GM19023 (cell line): ENCODE measurements at regions not wholly inside any gene's neighbourhood (a gene's known extent, or its start where the extent isn't known, plus 50 kb on each side); places are given as distances from the start of the nearest gene placed in this dataset.
"Not testable (repeated sequence)": the region's sequence is repeated elsewhere in the genome, so short reads cannot be mapped to it uniquely, and the experiment has no call there.

ENCODE experiments used
- ATAC-seq: cut with Tn5 transposase; IDR thresholded peaks from one replicate; pipeline ENCODE4 v1.9.1; 2021; ENCODE audit warnings: mild to moderate bottlenecking, moderate library complexity; ENCODE audit not compliant: unreplicated experiment

DNA sequence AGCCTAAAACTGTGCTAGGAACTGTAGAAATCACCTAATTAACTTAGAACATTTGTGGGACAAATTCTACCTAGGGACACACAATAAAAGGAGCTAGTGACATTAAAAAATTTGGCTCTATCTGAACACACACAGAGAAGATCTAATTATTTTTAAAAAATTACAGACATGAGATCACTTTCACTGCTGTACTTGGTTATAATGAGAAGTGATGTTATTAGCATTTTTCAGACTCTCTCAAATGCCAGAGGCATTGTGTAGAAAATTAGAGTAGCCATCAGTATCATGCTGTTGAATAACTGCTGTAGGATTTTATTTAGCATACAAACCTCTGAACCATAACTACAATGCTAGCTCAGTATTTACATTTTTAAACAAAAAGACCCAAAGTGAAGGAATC is 109.1 kb upstream of the ANK2 start:
- ATAC-seq: no peak

DNA sequence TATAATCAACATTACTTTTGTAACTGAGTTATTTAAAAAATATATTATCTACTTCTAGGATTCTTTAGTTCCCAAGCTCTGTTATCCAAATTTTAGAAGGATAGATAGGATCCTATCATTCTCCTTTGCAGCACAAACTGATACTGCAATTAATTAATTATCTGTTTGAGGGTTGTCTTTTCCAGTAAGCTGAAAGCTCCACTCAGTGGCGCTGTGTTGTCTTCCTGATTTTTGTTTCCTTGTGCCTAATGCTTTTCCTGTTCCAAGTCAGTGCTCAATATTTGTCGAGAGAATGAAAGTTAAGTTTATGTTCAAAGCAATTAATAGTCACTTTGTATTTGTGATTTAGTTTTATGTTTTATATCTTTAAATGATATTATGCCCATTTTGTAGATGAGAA is 107.4 kb upstream of the ANK2 start:
- ATAC-seq: no peak

DNA sequence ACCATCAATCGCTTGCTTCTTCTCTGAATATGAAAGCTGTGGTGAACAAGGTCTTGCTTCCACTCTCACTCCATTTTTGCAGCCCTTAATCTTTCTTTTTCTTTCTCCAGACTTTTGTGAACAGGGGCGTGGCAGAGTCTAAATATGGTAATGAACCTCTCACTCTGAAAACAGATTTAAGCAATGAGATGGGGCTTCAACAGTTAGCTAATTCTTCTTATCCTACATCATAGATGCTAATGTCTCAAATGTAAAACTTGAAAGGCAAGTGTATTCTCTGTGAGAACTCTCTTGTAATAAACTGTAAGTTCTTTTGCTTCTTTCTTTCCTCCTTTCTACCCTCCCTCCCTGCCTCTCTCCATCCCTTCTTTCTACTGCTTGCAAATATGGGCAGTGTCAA is 106.5 kb upstream of the ANK2 start:
- ATAC-seq: no peak

DNA sequence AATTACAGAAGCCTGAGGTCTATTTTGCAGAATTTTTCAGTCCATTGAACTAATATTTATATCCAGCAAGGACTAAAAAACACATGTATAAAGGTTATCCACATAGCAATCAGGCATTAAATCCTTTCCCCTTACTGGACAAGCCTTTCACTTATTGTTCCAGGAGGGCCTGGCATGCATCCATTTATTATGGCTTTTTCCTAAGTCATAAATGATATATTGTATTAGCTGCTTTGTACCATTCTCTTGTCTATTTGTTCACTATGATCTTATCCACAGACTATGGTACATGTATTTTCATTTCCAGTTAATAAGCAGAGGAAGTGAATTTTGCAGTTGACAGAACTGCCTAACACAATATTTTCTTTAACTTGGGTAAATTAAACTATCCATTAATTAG is 105.4 kb upstream of the ANK2 start:
- no peak for ATAC-seq

DNA sequence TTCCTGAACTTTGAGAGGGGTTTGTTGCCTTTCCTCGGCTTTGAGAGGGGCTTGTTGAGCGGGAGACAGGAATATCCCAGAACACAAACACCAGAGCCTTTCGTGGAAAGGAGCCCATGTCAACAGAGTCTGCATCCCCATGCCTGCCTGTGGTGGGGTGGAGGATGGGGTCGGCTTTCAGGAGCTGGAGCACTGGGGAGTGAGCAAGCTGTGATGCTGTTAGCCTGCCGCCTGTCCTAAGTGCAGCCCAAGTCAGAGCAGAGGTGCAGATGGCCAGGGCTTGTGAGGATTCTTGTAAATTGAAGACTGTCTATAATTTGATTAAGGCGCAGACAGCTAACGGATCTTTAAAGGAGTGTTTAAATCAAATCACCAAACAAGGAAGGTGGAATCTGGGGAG is 103.3 kb upstream of the ANK2 start:
- no peak for ATAC-seq

DNA sequence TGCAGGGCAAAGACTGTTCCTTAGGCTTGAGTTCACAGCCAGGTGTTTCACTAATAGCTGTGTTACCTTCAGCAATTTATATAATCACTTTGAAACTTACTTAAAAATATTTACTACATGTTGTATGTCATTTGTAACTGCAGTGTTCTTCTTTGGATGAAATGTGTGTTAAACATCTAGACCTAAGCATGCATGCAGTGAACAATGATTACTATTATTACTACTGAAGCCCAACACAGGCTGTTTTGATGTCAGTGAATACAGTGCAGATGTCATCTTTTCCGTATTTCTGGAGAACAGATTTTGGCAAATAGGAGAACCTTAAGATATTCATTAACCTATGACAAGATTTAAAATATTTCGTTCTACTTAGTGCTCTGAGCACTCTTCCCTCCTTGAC is 101.8 kb upstream of the ANK2 start:
- ATAC-seq: no peak

DNA sequence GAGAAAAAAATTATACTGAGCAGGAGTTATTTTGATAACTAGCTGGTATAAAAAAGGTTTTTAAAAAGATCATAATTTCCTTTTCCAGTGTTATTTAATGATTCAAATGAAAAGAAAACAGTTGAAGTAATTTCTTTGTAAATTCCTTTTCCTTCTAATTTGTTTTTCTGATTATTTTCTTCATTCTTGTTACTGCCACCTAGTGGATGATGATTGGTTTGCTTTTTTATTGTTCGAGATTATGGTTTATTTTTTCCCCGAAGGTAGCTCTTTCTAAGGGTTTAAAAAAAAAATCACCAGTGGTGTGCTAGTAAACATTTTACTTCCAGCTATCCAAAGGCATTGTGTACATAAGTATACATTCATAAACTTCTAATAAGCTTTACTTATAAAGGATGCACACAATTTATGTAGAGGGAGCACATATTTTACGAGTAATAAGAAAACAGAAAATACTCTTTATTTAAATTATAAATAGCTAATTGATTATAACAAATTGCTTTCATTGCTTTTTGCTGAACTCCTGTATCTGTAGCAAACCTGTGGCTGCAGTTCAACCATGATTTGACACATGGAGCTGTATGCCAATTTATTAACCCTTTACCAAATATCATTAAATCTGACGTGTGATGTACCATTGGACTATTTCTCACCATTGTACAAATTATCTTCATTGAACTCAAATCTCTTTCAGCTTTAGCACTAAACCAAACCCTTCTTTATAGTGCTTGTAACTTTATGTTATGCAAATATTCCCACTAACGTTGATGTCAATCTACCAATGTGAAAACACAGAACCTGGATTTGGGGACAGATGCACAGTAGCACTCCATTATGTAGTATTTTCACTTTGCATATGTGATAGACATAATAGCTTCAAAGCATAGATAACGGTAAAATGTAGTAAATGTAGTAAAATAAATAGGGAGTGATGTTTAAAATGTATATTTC is 97.8 kb upstream of the ANK2 start:
- no peak for ATAC-seq

DNA sequence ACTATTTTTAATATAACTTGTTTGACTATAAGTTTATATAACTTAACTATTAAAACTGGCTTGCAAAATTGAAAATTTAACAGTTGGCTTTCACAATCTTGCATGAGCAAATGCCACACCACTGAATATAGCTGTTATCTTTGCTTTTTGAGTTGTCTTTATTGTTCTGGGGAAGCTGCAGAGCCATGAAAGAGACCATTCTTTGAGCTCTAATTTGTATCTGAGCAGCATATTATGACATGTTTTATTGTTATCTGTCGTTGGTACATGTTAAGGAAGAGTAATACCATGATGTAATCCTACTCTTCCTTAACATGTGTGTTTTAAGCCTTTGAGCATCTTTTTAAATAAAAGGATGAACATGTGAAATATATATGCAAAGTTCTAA is 97.1 kb upstream of the ANK2 start:
- no peak for ATAC-seq

DNA sequence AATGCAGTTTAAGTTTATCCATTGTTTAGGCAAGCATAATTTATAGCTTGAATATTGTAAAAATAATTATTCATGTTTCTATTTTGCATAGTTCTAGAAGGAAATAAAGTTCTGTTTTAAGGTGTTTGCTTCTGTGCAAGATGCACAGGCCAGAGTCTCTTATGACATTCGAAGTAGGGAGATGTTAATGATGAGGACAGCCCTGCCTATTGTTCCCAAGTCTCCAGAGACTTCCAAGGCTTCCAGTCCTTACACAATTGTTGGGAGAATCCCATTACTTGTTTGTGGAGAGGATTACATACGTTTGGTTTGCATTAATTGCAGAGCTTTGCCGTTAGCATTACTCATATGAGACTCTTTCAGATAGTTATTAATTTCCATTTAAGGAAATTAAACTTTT is 96.2 kb upstream of the ANK2 start:
- ATAC-seq: no peak

DNA sequence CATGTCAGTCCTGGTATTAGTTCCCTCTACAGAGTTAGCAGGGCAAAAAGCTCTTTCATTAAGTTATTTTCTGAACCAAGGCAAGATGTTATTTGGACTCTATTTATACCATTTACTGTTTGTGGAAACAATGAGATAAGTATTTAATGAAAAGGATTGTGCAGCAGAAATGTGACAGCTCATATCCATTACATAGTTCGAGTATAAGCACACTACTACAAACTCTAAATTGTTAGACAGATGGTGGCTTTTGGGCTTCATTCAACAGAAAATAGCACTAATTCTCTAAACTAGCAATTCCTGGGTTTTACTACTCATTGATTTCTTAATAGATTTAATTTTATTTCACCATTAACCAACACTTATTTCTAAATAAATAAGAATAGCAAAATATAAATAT is 95.2 kb upstream of the ANK2 start:
- ATAC-seq: no peak

DNA sequence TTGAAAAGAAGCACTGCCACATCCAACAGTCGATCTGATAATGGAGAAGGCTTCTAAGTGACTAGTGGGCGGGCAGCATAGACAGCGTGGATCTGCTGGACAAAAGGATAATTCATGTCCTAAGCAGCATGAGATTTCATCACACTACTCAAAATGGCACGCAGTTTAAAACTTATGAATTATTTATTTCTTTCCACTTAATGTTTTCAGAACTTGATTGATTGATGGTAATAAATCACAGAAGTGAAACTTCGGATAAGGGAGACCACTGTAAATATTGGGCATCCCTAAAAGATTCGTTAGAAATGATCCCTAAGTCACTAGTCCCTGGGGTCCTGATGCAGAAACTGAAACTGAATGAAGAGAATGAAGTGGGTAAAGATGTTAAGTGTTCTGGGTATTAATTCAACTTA is 93.0 kb upstream of the ANK2 start:
- no peak for ATAC-seq

DNA sequence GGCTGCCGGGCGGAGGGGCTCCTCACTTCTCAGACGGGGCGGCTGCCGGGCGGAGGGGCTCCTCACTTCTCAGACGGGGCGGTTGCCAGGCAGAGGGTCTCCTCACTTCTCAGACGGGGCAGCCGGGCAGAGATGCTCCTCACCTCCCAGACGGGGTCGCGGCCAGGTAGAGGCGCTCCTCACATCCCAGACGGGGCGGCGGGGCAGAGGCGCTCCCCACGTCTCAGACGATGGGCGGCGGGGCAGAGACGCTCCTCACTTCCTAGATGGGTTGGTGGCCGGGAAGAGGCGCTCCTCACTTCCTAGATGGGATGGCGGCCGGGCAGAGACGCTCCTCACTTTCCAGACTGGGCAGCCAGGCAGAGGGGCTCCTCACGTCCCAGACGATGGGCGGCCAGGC is 91.7 kb upstream of the ANK2 start:
- not testable (repeated sequence) for ATAC-seq

DNA sequence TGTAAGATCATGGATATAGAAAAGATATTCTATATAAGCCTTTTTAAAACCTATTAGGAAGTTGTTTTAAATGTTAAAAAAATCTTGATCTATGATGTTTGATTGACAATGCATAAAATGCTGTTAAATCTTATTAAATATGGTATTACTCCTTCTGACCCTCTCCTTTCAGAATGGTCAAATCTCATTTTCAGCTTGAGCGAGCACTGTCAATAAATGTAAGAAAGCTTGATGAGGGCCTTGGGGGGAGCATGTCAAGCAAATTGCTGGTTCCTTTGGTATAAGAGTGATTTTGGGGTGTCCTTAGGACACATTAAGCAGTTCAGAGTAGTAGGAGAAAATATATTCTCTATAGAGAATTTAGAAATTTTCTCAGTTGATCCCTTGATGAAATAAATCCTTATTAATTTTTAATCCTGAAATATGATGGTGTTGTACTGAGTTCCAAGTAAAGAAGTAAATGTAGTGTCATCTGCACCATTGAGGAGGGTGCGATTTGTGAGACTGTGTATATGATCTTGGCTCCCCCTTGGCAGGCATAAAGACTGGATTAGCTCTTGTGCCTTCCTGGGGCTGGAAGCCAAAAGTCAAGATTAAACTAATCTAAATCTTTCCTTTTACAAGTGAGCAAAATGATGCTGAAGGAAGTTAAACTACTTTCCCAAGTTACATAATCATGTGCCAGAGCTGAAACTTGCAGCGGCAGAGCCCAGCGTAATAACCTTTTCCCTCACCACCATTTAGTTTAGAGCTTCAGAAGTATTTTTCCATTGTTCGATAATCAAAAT is 82.6 kb upstream of the ANK2 start:
- no peak for ATAC-seq

DNA sequence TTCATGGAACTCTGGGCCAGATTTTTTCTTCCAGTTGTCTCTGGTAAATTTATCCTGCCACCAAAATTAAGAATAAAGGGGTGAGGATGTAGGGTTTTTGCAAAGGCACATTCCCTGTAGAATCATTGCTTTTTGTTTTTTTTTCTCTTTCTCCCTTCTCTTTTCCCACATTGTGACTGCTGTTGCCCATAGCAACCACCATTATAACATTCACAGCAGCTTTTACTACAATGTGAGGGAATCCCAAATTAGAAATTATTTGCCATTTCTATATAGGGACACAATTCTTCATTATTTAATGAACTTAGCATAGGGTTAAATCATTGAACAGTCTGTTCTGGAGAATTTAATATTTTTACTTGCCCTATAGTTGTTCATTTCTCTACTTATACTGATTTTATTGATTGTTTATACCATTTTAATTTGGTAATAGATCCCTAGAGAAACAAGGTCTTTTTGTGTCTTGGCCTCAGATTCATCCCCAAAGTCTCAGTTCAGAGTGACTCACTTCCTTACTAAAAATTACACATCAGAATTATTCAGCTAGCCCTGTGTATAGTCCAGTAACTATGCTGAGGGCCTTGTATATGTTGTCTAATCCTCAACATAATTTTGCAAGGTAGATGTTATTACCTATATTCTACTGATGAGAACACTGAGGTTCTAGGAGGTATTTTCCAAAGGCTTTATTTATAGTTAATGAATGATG is 80.8 kb upstream of the ANK2 start:
- ATAC-seq: no peak

DNA sequence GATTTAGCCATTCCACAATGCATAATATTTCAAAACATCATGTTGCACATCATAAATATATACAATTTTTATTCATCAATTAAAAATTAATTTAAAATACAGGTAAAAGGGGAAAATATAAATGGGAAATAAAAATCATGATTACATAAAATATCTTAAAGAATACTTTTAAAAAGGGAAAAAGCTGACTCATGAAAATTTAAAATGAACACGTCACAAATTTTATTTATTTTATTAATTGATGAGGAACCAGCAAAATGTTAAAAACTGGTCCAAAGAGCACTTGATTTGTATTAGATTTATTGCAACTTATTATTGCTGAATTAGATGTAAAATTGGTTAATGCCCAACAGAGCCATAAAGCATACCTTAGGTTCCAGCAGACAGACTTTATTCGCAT is 78.5 kb upstream of the ANK2 start:
- ATAC-seq: no peak

DNA sequence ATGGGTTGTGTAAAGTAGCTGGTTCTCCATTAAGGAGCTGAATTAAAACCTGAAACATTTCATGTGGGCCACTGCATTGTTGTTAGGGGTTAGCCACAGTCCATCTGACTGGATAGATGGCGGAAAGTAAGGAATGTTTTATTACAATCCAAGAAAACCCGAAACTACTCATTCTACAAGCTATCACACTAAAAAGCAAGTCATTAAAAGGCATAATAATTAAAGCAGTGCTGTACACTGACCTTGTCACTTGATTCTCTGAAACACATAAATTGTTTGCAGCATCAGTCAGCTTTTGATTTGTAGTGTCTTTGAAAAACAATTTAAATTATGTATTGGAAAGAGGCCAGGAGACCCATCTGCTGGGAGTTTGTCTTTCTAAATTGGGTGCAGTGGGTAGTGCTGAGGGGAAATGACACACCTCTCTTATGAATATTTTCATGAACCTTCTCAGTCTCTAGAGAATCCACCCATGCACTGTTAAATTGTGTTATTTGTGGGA is 75.7 kb upstream of the ANK2 start:
- ATAC-seq: no peak

DNA sequence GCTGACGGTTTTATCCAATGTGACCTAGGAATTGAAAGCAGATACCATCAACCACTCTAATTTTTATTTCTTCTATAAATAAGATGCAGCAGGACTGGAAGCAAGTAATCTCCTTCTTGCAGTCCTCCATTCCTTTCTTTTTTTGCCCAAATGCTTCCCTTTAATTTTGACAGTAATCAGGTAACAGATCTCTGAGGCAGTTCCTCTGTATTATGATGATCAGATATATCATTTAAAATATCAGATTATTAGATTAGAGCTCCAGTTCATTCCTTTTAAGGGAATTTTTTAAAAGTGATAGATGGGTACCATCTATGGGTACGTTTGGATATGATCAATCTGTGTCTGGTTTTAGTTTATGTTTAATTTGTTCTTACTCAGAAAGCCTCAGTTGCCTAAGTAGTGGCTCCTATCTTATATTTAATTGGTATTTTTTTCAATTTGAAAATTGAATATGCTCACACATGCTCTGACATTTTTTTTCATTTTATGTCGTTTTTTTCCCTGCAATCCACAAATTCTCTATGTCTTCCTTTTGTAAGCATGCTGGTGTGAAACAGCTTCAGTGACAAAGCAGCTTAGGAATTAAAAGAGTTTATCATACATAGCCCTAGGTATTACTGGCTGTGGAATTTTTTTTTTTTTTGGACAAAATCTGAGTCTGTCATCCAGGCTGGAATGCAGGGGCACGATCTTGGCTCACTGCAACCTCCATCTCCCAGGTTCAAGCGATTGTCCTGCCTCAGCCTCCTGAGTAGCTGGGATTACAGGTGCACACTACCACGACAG is 73.7 kb upstream of the ANK2 start:
- no peak for ATAC-seq

DNA sequence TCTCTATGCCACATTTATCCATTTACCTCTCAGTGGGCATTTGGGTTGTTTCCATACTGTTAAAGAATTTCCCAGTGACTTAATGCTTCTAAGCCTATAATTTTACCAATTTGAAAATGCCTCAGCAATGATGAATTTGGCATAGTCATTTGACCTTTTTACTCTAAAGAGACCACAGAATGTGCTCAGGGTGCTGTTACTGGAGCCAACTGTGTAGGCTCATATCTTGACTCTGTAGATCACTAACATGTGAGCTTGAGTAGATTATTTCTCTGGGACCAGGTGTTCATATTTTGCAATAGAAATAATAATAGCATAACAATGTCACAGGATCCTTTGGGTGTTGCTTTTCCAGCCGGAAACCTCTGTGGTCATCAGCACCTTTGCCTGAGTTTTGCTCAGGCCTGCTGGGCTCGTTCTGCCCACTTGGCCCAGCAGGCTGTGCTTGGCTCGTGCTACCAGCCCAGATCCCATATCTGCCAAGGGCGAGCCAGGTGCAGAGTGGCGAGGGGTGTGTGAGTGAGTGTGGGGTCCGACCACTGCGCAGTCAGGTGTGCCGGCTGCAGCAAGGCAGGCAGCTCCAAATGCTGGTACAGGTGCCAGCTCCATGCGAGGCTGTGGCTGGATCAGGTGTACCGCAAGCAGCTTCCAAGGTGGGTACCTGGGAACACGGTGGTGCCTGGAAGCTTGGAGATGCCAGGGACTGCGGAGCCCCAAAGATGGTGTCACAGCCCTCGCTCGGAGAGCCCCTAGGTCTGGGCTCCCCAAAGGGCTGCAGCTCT is 70.6 kb upstream of the ANK2 start:
- no peak for ATAC-seq

DNA sequence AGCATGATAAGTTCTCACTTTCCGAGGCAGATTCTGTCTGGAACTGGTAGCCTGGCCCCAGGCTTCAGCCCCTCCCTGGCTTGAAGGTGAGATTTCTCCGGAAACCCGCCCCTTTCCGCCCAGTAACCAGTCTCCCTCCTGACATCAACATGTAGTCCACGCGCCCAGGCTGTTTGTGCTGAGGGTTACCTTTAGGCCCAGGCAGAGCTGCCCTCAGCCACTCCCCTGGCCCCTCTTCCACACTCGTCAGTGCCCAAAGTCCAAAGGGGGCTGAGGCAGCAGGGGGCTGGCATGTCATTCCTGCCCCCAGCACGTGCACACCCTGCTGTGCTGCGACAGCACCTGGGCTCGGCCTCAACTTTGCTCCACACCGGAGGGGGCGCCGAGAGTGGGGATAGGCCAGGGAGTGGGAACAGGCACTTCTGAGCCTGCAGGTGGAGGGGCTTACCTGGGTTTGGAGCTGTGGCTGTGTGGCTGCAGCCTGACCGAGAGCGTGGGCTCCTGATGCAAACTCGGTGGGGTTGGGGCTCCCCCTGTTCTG is 69.5 kb upstream of the ANK2 start:
- no peak for ATAC-seq

DNA sequence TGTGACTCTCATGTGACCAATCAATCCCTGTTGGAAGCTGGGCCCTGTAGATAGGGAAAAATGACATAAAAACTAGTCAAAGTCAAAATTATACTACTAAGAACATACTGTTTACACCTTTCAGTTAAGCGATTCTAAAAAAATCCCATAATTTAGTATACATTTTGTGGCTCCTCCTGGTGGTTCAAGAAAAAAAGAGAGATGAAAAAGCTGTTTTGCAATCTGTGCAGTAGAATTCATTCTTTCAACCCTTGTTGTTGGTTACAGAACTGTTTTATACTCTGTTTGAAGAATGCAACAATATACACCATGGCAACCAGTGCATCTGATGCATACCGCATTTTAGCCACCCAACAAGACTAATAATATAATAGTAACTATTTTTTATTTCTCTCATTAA is 66.8 kb upstream of the ANK2 start:
- ATAC-seq: no peak
